ENCODE measurements at regions not wholly inside any gene's neighbourhood (a gene's known extent, or its start where the extent isn't known, plus 50 kb on each side); places are given as distances from the start of the nearest gene placed in this dataset.

DNA sequence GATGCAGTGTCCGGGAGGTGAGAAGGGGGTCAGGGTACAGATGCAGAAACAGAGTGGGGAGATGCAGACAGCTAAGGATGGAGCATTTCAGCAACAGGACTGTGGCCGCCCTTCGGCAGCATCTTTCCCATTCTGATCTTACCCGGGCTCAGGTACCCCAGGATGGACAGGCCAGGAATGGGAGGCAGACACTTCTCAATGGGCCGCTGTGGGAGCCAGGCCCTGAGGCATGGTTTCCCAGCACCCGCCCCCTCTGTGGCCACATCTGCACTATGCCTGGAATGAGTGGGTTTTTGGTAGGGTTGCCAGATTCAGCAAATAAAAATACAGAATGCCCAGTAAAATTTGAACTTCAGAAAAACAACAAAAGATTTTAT lies 105.2 kb upstream of the CTBP2 start:
- TF ChIP-seq EZH2 (IDR thresholded peaks at IDR 0.05; ENCODE audit: insufficient read depth, poor library complexity, severe bottlenecking): no peak
- TF ChIP-seq EZH2phosphoT487 (IDR thresholded peaks at IDR 0.05; ENCODE audit: insufficient read depth, low read depth): no peak
